NCI-H1417 (cell line): ENCODE measurements at regions not wholly inside any gene's neighbourhood (a gene's known extent, or its start where the extent isn't known, plus 50 kb on each side); places are given as distances from the start of the nearest gene placed in this dataset.
A peak's percentile ranks its signal among the peaks of the same experiment; 100 is the strongest.
"Not testable (repeated sequence)": the region's sequence is repeated elsewhere in the genome, so short reads cannot be mapped to it uniquely, and the experiment has no call there.

Experiments
- DNase-seq, 3 experiments: peaks; one replicate each; lab custom pipeline; 2025; lab: John Stamatoyannopoulos, UW

DNA sequence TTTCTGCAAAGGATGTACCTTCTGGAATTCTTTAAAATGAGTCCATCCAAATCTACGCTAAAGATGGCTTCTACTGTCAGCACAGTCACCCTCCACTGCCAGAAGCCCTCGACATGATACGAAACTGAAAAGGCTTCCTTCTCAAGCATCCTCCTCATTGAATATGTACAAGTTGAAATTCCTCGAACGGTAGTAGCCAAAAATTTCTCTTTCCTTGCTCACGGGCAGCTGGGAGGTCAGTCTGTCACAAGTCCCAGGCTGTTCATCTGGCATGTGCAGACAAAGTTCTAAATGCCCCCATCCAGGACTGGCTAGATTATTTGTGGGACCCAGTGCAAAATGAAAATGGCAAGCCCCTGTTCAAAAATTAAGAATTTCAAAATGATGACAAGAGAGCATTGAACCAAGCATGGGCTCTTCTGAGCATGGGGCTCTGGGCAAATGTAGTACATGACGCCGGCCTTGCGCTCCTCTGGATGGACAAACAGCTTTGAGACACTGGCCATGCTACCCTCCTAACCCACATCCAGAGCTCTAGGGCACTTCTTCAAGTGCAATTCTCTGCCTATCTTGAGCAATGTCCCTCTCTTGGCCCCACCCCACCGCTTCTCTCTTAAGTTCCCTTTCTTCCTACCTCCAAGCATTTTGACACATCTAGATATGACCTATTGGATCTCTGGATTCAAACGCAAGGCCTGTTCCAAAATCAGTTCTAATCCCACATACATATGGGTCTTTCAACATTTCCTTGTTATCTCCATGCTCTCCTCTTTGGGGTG lies 78.9 kb upstream of the FLT1 start:
- DNase-seq, result no peak

- DNase-seq, result no peak
These were observed 77.9 kb upstream of the FLT1 start for GRCh38 chr13:28572871-28573270.

GRCh38 chr13:28570356-28570755 lies 75.4 kb upstream of the FLT1 start:
- not testable (repeated sequence) for DNase-seq

GRCh38 chr13:28569886-28570285 lies 75.0 kb upstream of the FLT1 start:
- DNase-seq, result no peak

DNA sequence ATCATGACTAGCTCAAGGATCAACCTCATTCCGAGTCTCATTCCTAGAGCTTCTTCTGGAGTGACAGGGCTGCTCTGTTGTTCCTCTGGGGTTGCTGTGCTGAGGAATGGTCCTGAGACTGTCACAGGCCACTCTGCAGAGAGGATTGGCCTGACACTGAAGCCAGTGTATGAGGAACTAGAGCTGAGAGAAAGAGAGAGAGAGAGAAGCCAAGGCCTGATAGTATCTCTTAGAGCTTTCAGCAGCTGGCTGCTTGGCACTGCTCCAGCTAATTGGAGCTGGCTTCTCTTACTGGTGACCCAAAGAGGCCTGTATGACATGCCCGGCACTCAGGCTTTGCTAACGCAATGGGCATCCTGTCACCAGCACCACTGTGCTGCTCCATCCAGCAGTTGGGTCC lies 73.4 kb upstream of the FLT1 start:
- peak in 1 of 3 experiments; percentile 13 for DNase-seq

- DNase-seq, result no peak
These were observed 72.0 kb upstream of the FLT1 start for GRCh38 chr13:28566891-28567290.

DNA sequence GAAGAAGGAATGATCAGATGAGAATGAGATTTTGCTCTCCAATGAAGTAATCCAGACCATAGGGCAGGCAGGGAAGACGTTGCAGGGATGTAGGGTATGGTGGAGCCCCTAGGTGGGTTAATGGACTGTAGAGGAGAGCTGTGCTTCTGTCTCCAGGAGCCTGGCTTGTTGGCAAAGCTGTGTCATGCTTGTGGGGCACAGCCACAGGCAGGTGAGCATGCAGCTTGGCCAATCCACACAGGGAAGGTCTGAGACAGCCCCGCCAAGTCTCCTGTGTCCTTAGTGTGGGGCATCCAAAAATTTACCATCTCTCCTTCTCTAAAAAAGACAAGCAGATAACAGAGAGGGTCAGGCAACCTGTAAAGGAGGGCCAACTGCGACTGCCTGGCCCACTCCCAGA lies 71.4 kb upstream of the FLT1 start:
- no peak for DNase-seq

DNA sequence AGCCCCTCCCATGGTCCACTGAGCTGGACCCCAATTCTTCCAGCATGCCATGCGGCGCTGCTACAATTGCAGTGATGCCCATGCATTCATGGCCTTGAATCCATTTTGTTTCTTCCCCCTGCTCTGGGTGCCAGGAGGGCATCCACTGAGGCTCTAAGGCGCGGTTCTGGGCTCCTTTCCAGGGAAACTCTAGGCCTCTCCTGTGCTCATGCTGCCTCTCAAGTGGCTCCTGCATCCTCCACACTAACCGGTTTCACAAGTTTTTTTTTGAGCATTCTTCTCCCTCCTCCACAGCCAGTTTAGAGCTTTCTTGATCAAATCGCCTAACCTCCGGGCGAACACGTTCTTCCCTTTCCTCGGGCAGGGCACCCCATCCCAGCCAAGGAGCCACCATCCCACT lies 69.1 kb upstream of the FLT1 start:
- no peak for DNase-seq

DNA sequence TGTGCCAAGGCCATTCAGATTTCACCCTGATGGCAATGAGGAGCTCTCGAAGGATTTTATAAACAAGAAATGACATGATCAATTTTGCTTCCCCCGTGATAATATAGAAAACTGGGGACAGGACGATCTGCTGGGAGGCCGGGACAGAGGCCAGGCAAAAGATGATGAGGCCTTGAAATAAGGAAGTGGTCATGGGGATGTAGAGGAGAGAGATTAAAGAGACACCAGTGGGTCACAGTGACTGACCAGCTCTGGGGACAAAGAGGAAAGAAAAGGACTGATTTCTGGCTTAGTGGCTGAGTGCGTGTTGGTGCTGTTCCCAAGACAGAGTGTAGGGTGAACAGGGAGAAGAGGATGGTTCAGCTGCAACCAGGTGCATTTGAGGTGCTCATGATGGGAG lies 68.7 kb upstream of the FLT1 start:
- no peak for DNase-seq

GRCh38 chr13:28560612-28561011 lies 65.7 kb upstream of the FLT1 start:
- DNase-seq, result no peak

DNA sequence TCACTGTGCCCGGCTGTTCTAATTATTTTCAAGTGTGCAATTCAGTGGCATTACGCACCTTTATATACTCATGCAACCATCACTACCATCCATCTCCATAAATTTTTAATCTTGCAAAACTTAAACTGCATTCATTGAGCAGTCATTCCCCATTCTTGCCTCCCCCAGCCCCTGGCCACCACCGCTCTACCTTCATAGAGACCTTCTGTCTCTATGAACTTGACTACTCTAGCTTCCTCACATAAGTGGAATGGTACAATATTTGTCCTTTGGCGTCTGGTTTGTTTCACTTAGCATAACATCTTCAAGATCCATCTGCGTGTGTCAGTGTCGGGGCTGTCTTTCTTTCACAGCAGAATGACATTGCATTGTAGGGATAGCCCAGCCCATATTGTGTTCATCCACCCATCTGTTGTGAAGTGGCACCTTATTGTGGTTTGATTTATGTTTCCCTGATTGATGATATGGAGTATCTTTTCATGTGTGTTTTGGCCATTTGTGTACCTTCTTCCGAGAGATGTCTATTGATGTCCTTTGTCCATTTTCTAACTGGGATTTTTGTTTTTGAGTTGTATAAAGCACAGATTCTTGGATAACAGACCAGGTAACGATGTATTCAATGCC lies 64.8 kb upstream of the FLT1 start:
- DNase-seq, result peak in 1 of 3 experiments; percentile 69

GRCh38 chr13:28558567-28558966 lies 63.6 kb upstream of the FLT1 start:
- DNase-seq, result no peak

DNA sequence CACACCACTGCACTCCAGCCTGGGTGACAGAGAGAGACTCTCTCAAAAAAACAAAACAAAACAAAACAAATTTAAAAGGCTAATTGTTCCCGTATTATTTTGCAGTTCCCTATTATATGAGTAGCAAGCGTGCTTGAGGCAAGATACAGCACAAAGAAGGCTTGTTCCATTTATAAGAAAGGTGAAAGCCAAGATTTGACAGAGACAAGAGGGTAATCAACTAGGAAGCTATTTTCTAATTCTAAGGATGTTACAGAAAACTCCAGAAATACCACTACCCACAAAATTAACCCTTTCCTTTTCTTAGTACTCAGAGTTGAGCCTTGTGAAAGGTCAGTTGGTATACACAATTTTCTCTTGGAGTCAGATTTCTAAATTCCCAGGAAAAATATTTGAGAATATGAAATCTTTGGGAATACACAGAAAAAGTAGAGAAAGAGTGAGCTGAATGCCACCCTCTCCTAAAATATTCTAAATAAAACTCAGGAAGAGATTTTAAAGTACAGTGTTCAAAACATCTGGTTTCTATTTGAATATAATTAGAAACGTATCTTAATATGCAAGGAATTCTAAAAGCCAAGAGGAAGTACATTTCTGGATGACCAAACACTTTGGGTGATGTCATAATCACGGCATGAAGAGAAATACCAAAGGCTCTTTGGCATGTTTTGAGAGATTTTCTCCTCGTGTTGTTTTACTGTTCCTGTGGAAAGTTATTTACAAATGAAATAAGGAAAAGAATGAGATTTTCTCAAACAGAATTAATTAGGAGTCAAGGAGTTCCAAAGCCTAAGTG lies 63.0 kb upstream of the FLT1 start:
- DNase-seq, result no peak

- no peak for DNase-seq
These were observed 60.2 kb upstream of the FLT1 start for GRCh38 chr13:28555096-28555495.

GRCh38 chr13:28553971-28554370 lies 59.0 kb upstream of the FLT1 start:
- DNase-seq, result no peak

- DNase-seq, result no peak
These were observed 57.4 kb upstream of the FLT1 start for GRCh38 chr13:28552288-28552687.

DNA sequence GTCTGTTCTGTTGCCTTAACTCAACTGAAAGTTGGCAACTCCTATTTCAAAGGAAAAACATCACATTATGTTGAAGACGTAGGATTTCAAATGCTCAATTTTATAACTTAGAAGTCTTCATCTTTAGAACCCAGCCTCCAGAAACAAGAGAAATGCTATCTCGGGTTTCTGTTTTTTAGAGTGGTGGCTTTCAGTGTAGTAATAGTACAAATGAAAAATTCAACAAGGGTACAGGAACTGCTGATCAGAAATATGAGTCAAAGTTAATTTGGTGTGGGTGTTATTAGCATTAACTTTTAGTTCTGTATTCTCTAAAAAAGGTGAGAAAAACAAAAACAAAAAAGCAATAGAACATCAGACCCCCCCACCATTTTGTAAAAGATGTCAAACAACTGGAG lies 56.6 kb upstream of the FLT1 start:
- no peak for DNase-seq

DNA sequence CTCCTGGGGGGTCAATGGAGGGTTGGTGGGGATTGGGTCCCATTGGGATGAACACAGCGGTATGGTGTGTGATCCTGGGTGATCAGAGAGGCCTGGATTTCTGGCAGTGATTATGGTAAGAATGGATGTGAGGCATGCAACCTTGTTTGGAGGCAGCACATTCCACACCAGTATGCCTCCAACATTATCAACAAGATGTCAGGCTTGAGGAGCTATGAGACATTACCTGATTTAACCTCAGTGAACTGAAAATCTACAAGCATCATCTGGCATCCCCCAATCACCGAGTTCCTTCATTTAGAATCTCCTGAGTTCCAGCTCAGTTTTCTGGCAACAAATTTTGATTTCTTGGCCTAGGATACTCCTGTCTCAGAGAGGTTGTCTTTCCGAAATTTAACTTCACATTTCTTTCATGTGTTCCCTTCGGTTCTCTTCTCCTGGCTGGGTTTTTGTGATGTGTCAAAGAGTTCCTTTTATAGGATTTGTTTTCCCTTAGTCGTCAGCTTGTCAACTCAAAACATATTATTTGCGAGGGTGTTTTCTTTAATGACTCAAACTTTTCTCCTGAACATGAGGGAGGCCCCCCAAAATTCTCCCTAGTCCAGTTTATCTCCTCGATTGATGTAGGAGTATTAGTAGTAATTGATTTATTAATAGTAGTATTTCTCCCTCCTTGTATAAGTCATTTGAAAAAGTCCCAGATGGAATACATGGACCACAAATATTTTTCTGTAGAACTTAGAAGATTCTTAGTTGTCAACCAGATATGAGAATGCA lies 56.0 kb upstream of the FLT1 start:
- DNase-seq, result no peak

- no peak for DNase-seq
These were observed 55.2 kb upstream of the FLT1 start for GRCh38 chr13:28550091-28550490.

DNA sequence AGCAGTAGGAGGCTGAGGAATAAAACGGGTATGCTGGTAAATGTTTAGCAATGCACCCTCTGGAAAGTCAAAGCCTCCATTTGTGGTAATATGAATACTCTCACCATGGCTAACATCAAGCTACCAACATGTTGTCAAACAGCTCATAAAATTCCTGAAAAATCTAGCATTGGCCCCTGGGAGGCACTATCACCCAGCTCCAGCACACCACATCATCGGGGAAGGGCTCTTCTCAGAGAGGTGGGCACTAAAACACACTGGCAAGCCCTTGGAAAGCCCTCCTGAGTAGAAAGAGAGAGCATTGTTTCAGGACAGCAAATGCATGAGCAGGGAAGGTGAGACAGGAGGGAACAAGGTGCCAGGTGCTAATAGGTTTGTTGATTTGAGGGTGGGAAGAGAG lies 53.9 kb upstream of the FLT1 start:
- DNase-seq, result no peak

- DNase-seq, result no peak
These were observed 53.5 kb upstream of the FLT1 start for GRCh38 chr13:28548468-28548867.
